ENCODE measurements at regions not wholly inside any gene's neighbourhood (a gene's known extent, or its start where the extent isn't known, plus 50 kb on each side); places are given as distances from the start of the nearest gene placed in this dataset.

- TF ChIP-seq CTCF (IDR thresholded peaks at IDR 0.05 in 8 of 11, conservative IDR thresholded peaks at IDR 0.05 in 3 of 11) (no peak), POLR2A (IDR thresholded peaks at IDR 0.05) (no peak), POLR2AphosphoS5 (IDR thresholded peaks at IDR 0.05) (no peak)
These were observed 219.5 kb upstream of the SLC39A10 start for GRCh38 chr2:195437521-195437920.

Data from spleen (tissue), 7 donors.